AG09309 (cell line): ENCODE measurements at regions not wholly inside any gene's neighbourhood (a gene's known extent, or its start where the extent isn't known, plus 50 kb on each side); places are given as distances from the start of the nearest gene placed in this dataset.

Experiments
- DNase-seq: peaks from one replicate; pipeline ENCODE4 v3.0.0-alpha.2; 2010; ENCODE audit warnings: low read depth
- H3K4me3 ChIP-seq: 2 replicates; pipeline ENCODE4 v1.5.1; 2011; ENCODE audit warnings: mild to moderate bottlenecking, low read depth, low read length, moderate library complexity; ENCODE audit not compliant: control insufficient read depth
- TF ChIP-seq, protein P1 (sequence below): IDR thresholded peaks from 2 replicates; pipeline ENCODE4 v1.5.1; 2011; ENCODE audit warnings: mild to moderate bottlenecking, low read depth, low read length, inconsistent platforms; ENCODE audit not compliant: insufficient read depth, control insufficient read depth; ENCODE audit errors: missing control alignments

DNA sequence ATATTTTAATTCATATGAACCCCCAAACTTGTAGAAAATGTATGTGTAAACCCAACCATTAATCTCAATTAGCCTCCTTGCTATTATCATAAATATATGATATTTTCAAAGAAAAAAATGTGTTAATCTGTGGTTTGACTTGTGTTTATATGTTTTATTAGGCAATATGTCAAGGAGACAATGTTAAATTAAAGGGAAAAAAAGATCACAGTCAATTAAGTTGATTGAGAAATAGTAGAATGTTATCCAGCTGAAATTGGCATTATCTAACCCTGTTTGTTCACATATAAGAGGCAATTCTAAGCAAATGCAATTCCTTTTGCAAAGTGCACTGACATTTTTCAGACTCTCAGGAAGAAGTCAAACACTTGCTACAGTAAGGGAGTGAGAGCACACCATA lies 745.3 kb downstream of the C12orf50 start:
- no peak overlapping the region for H3K4me3 ChIP-seq
- DNase-seq = no peak
- TF ChIP-seq, protein P1, sequence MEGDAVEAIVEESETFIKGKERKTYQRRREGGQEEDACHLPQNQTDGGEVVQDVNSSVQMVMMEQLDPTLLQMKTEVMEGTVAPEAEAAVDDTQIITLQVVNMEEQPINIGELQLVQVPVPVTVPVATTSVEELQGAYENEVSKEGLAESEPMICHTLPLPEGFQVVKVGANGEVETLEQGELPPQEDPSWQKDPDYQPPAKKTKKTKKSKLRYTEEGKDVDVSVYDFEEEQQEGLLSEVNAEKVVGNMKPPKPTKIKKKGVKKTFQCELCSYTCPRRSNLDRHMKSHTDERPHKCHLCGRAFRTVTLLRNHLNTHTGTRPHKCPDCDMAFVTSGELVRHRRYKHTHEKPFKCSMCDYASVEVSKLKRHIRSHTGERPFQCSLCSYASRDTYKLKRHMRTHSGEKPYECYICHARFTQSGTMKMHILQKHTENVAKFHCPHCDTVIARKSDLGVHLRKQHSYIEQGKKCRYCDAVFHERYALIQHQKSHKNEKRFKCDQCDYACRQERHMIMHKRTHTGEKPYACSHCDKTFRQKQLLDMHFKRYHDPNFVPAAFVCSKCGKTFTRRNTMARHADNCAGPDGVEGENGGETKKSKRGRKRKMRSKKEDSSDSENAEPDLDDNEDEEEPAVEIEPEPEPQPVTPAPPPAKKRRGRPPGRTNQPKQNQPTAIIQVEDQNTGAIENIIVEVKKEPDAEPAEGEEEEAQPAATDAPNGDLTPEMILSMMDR = no peak

DNA sequence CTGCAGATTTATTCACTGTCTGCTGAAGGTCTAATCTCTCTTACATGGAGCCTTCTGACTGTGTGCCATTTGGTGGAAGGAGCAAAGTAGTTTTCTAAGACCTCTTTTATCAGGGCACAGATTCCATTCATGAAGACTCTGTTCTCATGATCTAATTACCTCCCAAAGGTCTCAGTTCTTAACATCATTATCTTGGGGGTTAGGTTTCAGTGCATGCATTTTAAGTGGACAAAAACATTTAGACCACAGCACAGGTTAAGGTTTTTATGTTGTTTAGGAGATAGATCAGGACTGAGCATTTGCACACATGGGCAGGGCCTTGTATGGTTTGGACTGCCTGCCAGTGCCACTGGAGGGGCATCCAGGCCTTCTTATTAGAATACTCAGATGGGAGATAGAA lies 746.1 kb downstream of the C12orf50 start:
- no peak for DNase-seq
- TF ChIP-seq, protein P1 = no peak
- H3K4me3 ChIP-seq = no peak overlapping the region

DNA sequence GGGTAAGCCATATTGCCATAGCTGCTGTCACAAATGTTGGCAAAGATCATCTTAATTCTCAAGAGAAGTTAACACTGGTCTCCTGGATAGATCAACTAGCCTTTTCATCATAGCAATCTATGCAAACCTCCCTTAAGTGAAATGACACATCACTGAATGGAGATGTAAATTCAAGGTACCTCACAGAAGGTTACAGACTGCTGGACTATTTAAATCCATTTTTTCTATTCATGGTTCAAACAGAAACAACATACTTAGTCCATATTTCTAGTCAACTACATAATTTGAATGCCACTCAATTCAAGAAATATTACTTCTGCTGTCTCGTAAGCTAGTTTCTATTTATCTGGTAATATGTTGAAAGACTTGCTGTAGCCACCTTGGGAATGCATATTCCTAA lies 748.3 kb downstream of the C12orf50 start:
- no peak for DNase-seq
- no peak overlapping the region for H3K4me3 ChIP-seq
- TF ChIP-seq, protein P1 = no peak

DNA sequence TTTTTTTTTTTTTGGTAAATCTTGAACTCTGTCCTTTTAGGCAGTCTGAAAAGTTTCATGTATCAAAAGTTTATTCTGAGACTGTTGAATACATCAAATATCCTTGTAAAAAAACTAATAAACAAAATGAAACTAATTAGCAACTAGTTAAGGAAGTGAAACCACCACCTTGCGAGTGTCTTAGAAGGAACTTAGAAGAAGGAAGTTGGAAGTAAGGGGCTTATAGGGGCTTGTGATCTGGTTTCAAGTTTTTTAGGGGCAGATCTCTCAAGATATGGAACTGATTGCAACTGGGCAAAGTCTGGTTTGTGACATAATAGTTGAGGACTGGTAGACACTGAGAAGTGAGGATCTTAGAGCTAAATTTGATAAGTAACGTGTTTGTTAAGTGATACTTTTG lies 748.8 kb downstream of the C12orf50 start:
- H3K4me3 ChIP-seq = no peak overlapping the region
- TF ChIP-seq, protein P1 = no peak
- DNase-seq = no peak

DNA sequence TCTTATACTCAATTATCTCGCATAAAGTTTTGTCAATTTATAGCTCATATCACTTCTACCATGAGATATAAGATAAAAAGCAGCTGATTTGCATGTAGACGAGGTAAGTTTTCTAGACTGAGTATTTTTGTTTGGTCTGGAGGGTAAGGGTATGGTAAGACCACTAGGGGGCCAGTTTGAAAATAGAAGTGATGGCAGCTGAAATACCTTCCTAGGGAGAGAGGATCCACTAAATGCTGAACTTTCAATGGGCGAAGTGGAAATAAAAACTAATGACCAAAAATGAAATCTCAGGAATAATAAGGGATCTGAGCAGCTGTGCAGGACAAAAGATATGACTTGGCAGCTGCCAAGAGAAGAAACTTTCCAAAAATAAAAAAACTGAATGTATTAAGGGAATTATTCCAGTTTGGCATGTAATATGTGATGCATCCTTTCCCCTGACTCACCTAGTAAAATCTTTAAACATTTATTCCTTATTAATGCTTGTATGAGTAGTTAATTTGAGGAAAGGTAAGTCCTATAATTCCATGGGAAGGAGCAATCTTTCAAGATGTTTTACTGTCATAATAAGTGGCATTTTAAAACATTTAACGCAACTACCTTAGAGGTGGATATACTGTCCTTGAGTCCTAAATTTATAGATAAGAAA lies 754.5 kb downstream of the C12orf50 start:
- H3K4me3 ChIP-seq = no peak overlapping the region
- no peak for DNase-seq
- TF ChIP-seq, protein P1 = no peak

DNA sequence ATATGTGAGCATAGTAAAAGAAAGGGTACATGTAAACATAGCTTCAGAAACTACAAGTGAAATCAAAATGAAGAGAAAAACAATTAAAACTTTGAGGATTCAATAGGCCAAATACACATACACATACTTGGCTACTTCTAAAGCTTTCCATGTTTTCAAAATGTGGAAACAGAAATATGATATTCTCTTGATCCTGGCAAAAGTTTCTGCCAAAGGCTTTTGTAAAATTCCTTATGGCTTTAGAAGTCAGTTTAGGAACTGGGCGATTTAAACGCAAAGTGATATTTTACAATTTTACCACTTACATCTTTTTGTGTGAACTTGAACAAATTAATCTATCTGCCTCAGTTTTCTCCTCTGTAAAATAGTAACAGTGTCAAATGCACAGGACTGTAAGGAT lies 756.4 kb downstream of the C12orf50 start:
- DNase-seq = no peak
- TF ChIP-seq, protein P1 = no peak
- no peak overlapping the region for H3K4me3 ChIP-seq
